Ishikawa (cell line): ENCODE measurements at regions not wholly inside any gene's neighbourhood (a gene's known extent, or its start where the extent isn't known, plus 50 kb on each side); places are given as distances from the start of the nearest gene placed in this dataset.

Experiments used
- CEBPB ChIP-seq: IDR thresholded peaks from 2 replicates; pipeline ENCODE4 v1.6.1; 2012
- CREB1 ChIP-seq: IDR thresholded peaks from 2 replicates; pipeline ENCODE4 v1.6.1; 2012; ENCODE audit warnings: low read depth
- EP300 ChIP-seq: IDR thresholded peaks from 2 replicates; pipeline ENCODE4 v1.6.1; 2012; ENCODE audit warnings: borderline replicate concordance
- FOXM1 ChIP-seq: IDR thresholded peaks from 2 replicates; pipeline ENCODE4 v1.6.1; 2012; ENCODE audit warnings: low read depth, borderline replicate concordance
- MAX ChIP-seq: IDR thresholded peaks from 2 replicates; pipeline ENCODE4 v1.6.1; 2012
- RAD21 ChIP-seq: IDR thresholded peaks from 2 replicates; pipeline ENCODE4 v1.6.1; 2012; ENCODE audit warnings: low read depth
- REST ChIP-seq: IDR thresholded peaks from 2 replicates; pipeline ENCODE4 v1.6.1; 2012; ENCODE audit warnings: low read depth, mild to moderate bottlenecking
- TAF1 ChIP-seq: IDR thresholded peaks from 2 replicates; pipeline ENCODE4 v1.6.1; 2012; ENCODE audit warnings: low read depth, mild to moderate bottlenecking
- TCF12 ChIP-seq: IDR thresholded peaks from 2 replicates; pipeline ENCODE4 v1.6.1; 2012; ENCODE audit warnings: low read depth
- TEAD4 ChIP-seq: IDR thresholded peaks from 2 replicates; pipeline ENCODE4 v1.6.1; 2012
- USF1 ChIP-seq: IDR thresholded peaks from 2 replicates; pipeline ENCODE4 v1.6.1; 2012
- YY1 ChIP-seq: IDR thresholded peaks from 2 replicates; pipeline ENCODE4 v1.6.1; 2012; ENCODE audit warnings: low read depth
- ZBTB7A ChIP-seq: IDR thresholded peaks from 2 replicates; pipeline ENCODE4 v1.6.1; 2012; ENCODE audit warnings: low read depth

- TF ChIP-seq ZBTB7A (no peak), REST (no peak), RAD21 (no peak), MAX (no peak), YY1 (no peak), EP300 (no peak), TAF1 (no peak), TEAD4 (no peak), CREB1 (no peak), CEBPB (no peak), FOXM1 (no peak), TCF12 (no peak), USF1 (no peak)
These were observed 90.0 kb upstream of the ADRA2C start for GRCh38 chr4:3676196-3676595.
